NCI-H1694 treated with DMSO at 0.1 percent for 48 hours (cell line): ENCODE measurements at regions not wholly inside any gene's neighbourhood (a gene's known extent, or its start where the extent isn't known, plus 50 kb on each side); places are given as distances from the start of the nearest gene placed in this dataset.
"Not testable (repeated sequence)": the region's sequence is repeated elsewhere in the genome, so short reads cannot be mapped to it uniquely, and the experiment has no call there.

Experiments
- DNase-seq: peaks from one replicate; lab custom pipeline; 2025; lab: John Stamatoyannopoulos, UW

GRCh38 chr14:22491683-22492621 is 97.1 kb downstream of the DAD1 start:
- DNase-seq, result no peak

GRCh38 chr14:22491053-22491452 is 98.0 kb downstream of the DAD1 start:
- DNase-seq, result not testable (repeated sequence)

GRCh38 chr14:22489957-22490950 is 98.8 kb downstream of the DAD1 start:
- no peak for DNase-seq

- DNase-seq, result no peak
Observed at GRCh38 chr14:22489244-22489545, 99.8 kb downstream of the DAD1 start.

- DNase-seq, result no peak
Observed at GRCh38 chr14:22488522-22489243, 100.3 kb downstream of the DAD1 start.

GRCh38 chr14:22487941-22488340 is 101.1 kb downstream of the DAD1 start:
- no peak for DNase-seq

GRCh38 chr14:22487401-22487800 is 101.6 kb downstream of the DAD1 start:
- no peak for DNase-seq

- no peak for DNase-seq
Observed at GRCh38 chr14:22486675-22487074, 102.3 kb downstream of the DAD1 start.

- DNase-seq, result no peak
Observed at GRCh38 chr14:22485649-22486048, 103.4 kb downstream of the DAD1 start.

GRCh38 chr14:22485178-22485577 is 103.8 kb downstream of the DAD1 start:
- DNase-seq, result no peak

- DNase-seq, result no peak
Observed at GRCh38 chr14:22484632-22485031, 104.4 kb downstream of the DAD1 start.

- no peak for DNase-seq
Observed at GRCh38 chr14:22483863-22484593, 105.0 kb downstream of the DAD1 start.

- no peak for DNase-seq
Observed at GRCh38 chr14:22482782-22483553, 106.1 kb downstream of the DAD1 start.

- DNase-seq, result no peak
Observed at GRCh38 chr14:22482085-22482694, 106.8 kb downstream of the DAD1 start.

- DNase-seq, result no peak
Observed at GRCh38 chr14:22481546-22481945, 107.5 kb downstream of the DAD1 start.

GRCh38 chr14:22479776-22480464 is 109.1 kb downstream of the DAD1 start:
- DNase-seq, result no peak

GRCh38 chr14:22479132-22479531 is 109.9 kb downstream of the DAD1 start:
- no peak for DNase-seq

GRCh38 chr14:22478670-22479069 is 110.4 kb downstream of the DAD1 start:
- DNase-seq, result no peak

- no peak for DNase-seq
Observed at GRCh38 chr14:22478247-22478646, 110.8 kb downstream of the DAD1 start.
